Adrenal gland (tissue), 9 donors: ENCODE measurements at regions not wholly inside any gene's neighbourhood (a gene's known extent, or its start where the extent isn't known, plus 50 kb on each side); places are given as distances from the start of the nearest gene placed in this dataset.
A peak's percentile ranks its signal among the peaks of the same experiment; 100 is the strongest.

Experiments used
- DNase-seq, 7 donors: peaks; one replicate each; pipeline ENCODE4 v3.0.0-alpha.2; 2019 to 2020
- H3K27ac ChIP-seq, 5 donors: fragments of 200-600 bp; sonication (generic) in 4 of 5; 1 replicate in 3 of 5; 2 replicates in 2 of 5; pipeline versions ENCODE4 v1.5.1 to v1.8.0; 2016 to 2020; ENCODE audit warnings: mild to moderate bottlenecking in 1 of 5
- H3K27me3 ChIP-seq: fragments of 200-600 bp; 2 replicates; pipeline ENCODE4 v1.8.0; 2021
- H3K36me3 ChIP-seq, 2 donors: fragments of 200-600 bp; replicated peaks in 1 of 2; 1 replicate in 1 of 2; 2 replicates in 1 of 2; pipeline versions ENCODE4 v1.5.1 to v1.8.0; 2018 to 2022
- H3K4me1 ChIP-seq, 2 donors: fragments of 200-600 bp; replicated peaks in 1 of 2; 1 replicate in 1 of 2; 2 replicates in 1 of 2; pipeline versions ENCODE4 v1.5.1 to v1.8.0; 2018 to 2021
- H3K4me3 ChIP-seq, 4 donors: fragments of 200-600 bp; sonication (generic) in 3 of 4; one replicate each; pipeline ENCODE4 v1.5.1; 2016 to 2018
- H3K9me3 ChIP-seq, 3 donors: fragments of 200-600 bp; sonication (generic) in 1 of 3; replicated peaks in 1 of 3; 1 replicate in 2 of 3; 2 replicates in 1 of 3; pipeline versions ENCODE4 v1.5.1 to v1.8.0; 2016 to 2021
- POLR2A ChIP-seq, 2 donors: fragments of 450-650 bp; IDR thresholded peaks; one replicate each; pipeline ENCODE4 v1.6.1; 2017; ENCODE audit warnings: antibody characterized with exemption in 2 of 2, mild to moderate bottlenecking in 2 of 2, moderate library complexity in 1 of 2
- WGBS, 4 donors: extraction: QIAGEN DNeasy Blood & Tissue Kit in 2 of 4; methylation state at CpG; one replicate each; pipeline versions ENCODE4 v1.1.5 to v1.1.7; 2013 to 2017; 5-methylcytosine and 5-hydroxymethylcytosine counted together
- intact Hi-C, 2 donors: fragments of 100-400 bp; cut with DNase I; formaldehyde crosslinking; loops; one replicate each; pipeline versions ENCODE4 v1.14.1 to v1.15.0; 2022 to 2023
- TF ChIP-seq, protein P1 (sequence below), 6 experiments: fragments of 450-650 bp in 4 of 6; fragments of 200-600 bp in 2 of 6; sonication (generic) in 1 of 6; IDR thresholded peaks; 1 replicate in 5 of 6; 2 replicates in 1 of 6; pipeline versions ENCODE4 v1.5.1 to v1.8.0; 2016 to 2021; ENCODE audit warnings: antibody characterized with exemption in 6 of 6, mild to moderate bottlenecking in 2 of 6, moderate library complexity in 1 of 6
- donor health status: healthy with polysubstance abuse.
- donor health status: Bipolar disorder and iron deficiency.
- donor health status: DM: yes; HTN: yes; CAD: no.
- donor health status: DM: no; HTN: no; CAD: no.
- donor health status: DM: no; HTN: no; CAD: no.

DNA sequence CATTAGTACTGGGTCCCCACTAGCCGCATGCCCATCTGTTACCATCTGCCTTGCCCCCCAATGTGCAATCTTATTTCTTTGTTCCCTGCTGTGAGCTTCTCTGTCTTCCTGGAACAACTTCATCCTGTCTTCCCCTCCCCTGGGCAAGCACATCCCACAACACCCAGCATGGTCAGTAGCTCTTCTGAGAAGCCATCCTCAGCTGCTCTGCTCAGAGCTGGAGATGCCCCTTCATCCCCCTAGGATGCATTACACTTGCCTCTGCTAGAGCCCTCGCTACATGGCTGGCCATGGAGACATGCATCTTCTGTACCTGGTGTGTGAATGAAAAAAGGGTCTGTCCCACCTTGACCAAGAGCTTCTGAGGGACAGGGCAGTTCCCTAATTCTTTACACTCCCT, 141.2 kb downstream of the CDC5L start:
- Histone ChIP-seq H3K4me3 (no peak overlapping the region), H3K27ac (no peak overlapping the region), H3K9me3 (no peaks in the 10 kb centered on the region), H3K27me3 (no peaks in the 10 kb centered on the region), H3K36me3 (no peaks in the 10 kb centered on the region), H3K4me1 (no peaks in the 10 kb centered on the region)
- DNase-seq = no peak
- intact Hi-C loops = no loop called here
- TF ChIP-seq POLR2A (IDR thresholded peaks at IDR 0.05) = no peak
- TF ChIP-seq, protein P1, sequence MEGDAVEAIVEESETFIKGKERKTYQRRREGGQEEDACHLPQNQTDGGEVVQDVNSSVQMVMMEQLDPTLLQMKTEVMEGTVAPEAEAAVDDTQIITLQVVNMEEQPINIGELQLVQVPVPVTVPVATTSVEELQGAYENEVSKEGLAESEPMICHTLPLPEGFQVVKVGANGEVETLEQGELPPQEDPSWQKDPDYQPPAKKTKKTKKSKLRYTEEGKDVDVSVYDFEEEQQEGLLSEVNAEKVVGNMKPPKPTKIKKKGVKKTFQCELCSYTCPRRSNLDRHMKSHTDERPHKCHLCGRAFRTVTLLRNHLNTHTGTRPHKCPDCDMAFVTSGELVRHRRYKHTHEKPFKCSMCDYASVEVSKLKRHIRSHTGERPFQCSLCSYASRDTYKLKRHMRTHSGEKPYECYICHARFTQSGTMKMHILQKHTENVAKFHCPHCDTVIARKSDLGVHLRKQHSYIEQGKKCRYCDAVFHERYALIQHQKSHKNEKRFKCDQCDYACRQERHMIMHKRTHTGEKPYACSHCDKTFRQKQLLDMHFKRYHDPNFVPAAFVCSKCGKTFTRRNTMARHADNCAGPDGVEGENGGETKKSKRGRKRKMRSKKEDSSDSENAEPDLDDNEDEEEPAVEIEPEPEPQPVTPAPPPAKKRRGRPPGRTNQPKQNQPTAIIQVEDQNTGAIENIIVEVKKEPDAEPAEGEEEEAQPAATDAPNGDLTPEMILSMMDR (IDR thresholded peaks at IDR 0.05) = no peak
- WGBS, 4 donors = 71 to 92% (median 84%) methylated on average over 2 of the region's 2 CpGs

DNA sequence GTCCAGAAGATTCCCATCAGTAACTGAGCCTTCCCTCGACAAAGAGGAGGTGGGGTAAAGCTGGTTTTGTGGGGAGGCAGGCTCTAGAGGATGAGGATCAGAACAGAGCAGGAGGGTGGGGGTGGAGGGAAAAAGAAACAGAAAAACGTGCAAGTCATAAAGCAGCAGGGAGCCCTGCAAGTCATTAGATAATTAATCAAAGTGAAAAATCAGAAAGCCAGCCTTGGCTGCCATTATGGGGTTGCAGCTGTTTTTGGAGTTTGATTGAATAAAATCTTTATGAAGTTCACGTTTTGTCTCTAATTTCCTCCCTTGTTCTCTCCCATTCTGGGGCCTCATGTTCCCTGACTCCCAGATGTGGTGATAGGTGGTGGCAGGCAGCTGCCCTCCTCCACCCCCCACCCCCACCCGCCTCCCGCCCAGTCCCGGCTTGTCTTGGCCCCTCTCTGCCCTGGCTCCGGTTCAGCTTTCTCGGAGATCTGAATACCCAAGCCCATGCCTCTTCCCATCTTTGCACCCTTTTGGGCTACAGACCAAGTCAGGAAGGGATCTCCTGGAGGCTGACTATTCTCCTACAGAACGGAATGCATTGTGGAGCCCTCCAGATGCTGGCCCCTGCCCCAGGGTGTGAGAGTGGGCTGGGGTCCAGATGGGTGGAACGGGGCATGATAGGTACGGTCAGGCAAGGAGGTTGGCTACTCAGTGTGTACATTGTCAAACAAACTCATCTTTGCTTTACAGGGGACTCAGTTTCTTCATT, 141.8 kb downstream of the CDC5L start:
- no peaks in the 10 kb centered on the region for H3K36me3 ChIP-seq
- H3K4me1 ChIP-seq = no peaks in the 10 kb centered on the region
- no peak overlapping the region for H3K27ac ChIP-seq
- 61 to 76% (median 71%) methylated on average over 11 of the region's 11 CpGs for WGBS, 4 donors
- H3K4me3 ChIP-seq = no peak overlapping the region
- H3K9me3 ChIP-seq = no peaks in the 10 kb centered on the region
- DNase-seq = no peak
- no peak for TF ChIP-seq POLR2A (IDR thresholded peaks at IDR 0.05)
- TF ChIP-seq, protein P1 (IDR thresholded peaks at IDR 0.05) = no peak
- intact Hi-C loops = no loop called here
- H3K27me3 ChIP-seq = no peaks in the 10 kb centered on the region

DNA sequence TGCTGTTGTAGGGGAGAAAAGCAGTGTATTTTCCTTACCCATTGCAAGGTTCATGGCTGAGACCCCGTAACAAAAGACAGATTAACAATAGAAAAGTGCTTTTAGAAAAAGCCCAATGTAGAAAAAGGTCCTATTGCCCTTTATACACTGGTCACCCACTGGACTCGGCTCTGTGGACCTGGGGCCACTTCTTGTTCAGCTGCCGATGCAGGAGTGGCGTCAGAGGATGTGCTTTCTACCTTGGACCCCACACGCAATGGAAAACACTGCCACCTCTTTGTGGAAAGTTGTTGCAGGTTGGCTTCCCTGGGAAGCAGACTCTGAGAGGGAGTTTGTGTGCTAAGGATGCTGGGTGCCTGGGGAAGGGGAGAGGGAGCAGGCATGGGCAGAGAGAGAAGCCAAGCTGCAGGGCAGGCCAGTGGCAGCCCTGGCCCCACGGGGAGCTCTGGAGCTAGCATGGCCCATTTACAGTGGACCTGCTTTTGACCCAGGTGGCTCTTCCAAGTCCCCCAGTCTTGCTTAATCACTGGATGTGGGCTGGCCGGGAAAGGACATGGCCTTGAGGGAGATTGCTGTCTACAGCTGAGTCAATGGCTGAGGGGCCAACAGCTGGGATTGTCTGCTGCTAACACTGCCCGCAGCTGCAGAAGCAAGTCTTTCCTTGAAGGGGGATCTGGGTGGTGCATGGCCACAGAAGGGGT, 142.9 kb downstream of the CDC5L start:
- Histone ChIP-seq H3K36me3 (no peaks in the 10 kb centered on the region), H3K4me1 (no peaks in the 10 kb centered on the region), H3K4me3 (no peak overlapping the region), H3K9me3 (no peaks in the 10 kb centered on the region), H3K27ac (no peak overlapping the region), H3K27me3 (no peaks in the 10 kb centered on the region)
- DNase-seq = peak in 5 of 7 donors; percentile 33 to 66 (median 60)
- WGBS, 4 donors = 67 to 85% (median 78%) methylated on average over 7 to 8 of the region's 8 CpGs
- intact Hi-C loops = no loop called here
- TF ChIP-seq, protein P1 (IDR thresholded peaks at IDR 0.05) = no peak
- no peak for TF ChIP-seq POLR2A (IDR thresholded peaks at IDR 0.05)

DNA sequence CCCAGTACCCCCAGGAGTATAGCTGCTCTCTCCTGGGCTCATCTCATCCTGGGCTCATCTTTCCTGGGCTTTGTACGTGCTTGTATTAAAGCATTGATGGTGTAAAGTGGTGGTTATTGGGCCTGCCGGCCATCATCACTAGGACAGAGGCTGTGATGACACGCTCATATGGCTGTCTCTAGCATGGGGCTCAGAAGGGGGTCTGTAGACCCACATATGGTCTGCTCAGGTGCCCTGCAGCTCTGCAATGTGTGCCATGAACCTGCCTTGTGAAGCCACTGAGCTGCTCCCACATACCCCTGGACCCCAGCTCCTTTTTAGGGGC, 143.4 kb downstream of the CDC5L start:
- no peak for DNase-seq
- intact Hi-C loops = no loop called here
- TF ChIP-seq POLR2A (IDR thresholded peaks at IDR 0.05) = no peak
- TF ChIP-seq, protein P1 (IDR thresholded peaks at IDR 0.05) = no peak

More for the DNA sequence above, 143.4 kb downstream of the CDC5L start:
- WGBS, 4 donors = 84 to 93% (median 91%) methylated on average over 3 of the region's 3 CpGs; no CpG with 5 or more reads in 1 of the 4 donors
- Histone ChIP-seq H3K27ac (no peak overlapping the region), H3K4me1 (no peaks in the 10 kb centered on the region), H3K4me3 (no peak overlapping the region), H3K9me3 (no peaks in the 10 kb centered on the region), H3K27me3 (no peaks in the 10 kb centered on the region), H3K36me3 (no peaks in the 10 kb centered on the region)
